H1 (cell line): ENCODE measurements at regions not wholly inside any gene's neighbourhood (a gene's known extent, or its start where the extent isn't known, plus 50 kb on each side); places are given as distances from the start of the nearest gene placed in this dataset.

ENCODE experiments used
- RFX5 ChIP-seq: IDR thresholded peaks from 2 replicates; pipeline ENCODE4 v1.6.1; 2011; ENCODE audit warnings: low read depth, low read length, improper control_type of control experiment, borderline replicate concordance
- SIN3A ChIP-seq, 2 experiments: IDR thresholded peaks in 1 of 2; conservative IDR thresholded peaks in 1 of 2; 2 replicates each; pipeline ENCODE4 v1.6.1; 2011 to 2012; ENCODE audit warnings: low read length in 2 of 2, improper control_type of control experiment in 1 of 2, low read depth in 1 of 2, mild to moderate bottlenecking in 1 of 2

DNA sequence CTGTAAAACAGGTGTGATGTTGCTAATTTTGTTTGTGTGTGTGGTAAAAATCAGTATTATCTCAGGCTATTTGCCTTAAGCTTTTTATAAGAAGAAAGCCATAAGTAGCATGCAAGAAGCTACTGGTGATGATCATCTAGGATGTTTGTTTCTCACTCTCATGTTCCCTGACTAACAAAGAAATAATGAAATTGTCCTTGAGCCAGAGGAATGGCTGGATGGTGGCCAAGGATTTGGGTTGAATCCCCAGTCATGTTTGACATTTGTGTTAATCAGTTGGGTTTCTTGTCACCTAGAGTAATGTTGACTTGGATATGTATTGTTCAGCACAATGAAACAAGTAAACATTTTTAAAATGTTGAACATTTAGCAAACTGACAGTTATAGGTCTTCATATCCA, 496.8 kb upstream of the ZEB2 start (continued):
- TF ChIP-seq SIN3A (conservative IDR thresholded peaks at IDR 0.05 in 1 of 2, IDR thresholded peaks at IDR 0.05 in 1 of 2; ENCODE audit: low read depth in 1 of 2, low read length in 2 of 2), result no peak
- TF ChIP-seq RFX5, result no peak
